ENCODE measurements at regions not wholly inside any gene's neighbourhood (a gene's known extent, or its start where the extent isn't known, plus 50 kb on each side); places are given as distances from the start of the nearest gene placed in this dataset.

GRCh38 chr6:12605888-12606345, 110.7 kb upstream of the PHACTR1 start:
- H3K4me2 ChIP-seq (ENCODE audit: insufficient read depth, insufficient read length, low read length), result no peak overlapping the region
- no peak overlapping the region for H4K91ac ChIP-seq (ENCODE audit: insufficient read length, low read depth, low read length)
- H3K18ac ChIP-seq (ENCODE audit: insufficient read length, low read depth, low read length), result no peak overlapping the region
- no peak overlapping the region for H3K14ac ChIP-seq (ENCODE audit: insufficient read depth, low read length)
- no peaks in the 10 kb centered on the region for H3K9me3 Mint-ChIP-seq
- H3K4ac ChIP-seq (ENCODE audit: low read depth, low read length), result no peak overlapping the region
- peak; percentile 57 for DNase-seq
- no peak overlapping the region for H4K8ac ChIP-seq (replicated peaks; ENCODE audit: insufficient read length, low read depth, low read length)
- no peak overlapping the region for H2BK20ac ChIP-seq (ENCODE audit: low read depth, low read length, poor library complexity, severe bottlenecking)
- no peaks in the 10 kb centered on the region for H3K79me2 ChIP-seq (ENCODE audit: insufficient read depth, low read length)
- no peak overlapping the region for H4K5ac ChIP-seq (ENCODE audit: insufficient read length, low read depth, low read length)
- peak; percentile 81 for TF ChIP-seq CTCF (conservative IDR thresholded peaks at IDR 0.05)
- no peaks in the 10 kb centered on the region for H3K36me3 Mint-ChIP-seq (ENCODE audit: insufficient read depth in 1 of 3, low read depth in 3 of 3)
- no peak overlapping the region for H2BK5ac ChIP-seq (ENCODE audit: insufficient read length, low read length)
- H3K23me2 ChIP-seq (ENCODE audit: insufficient read length, low read depth, low read length, poor library complexity, severe bottlenecking), result no peaks in the 10 kb centered on the region
- no peak overlapping the region for H2AFZ ChIP-seq (ENCODE audit: low read length)
- H3K9me3 ChIP-seq (ENCODE audit: control insufficient read depth, low read depth, low read length), result no peaks in the 10 kb centered on the region
- H3K27me3 ChIP-seq (ENCODE audit: insufficient read depth, low read length), result no peaks in the 10 kb centered on the region
- H3T11ph ChIP-seq (ENCODE audit: low read length), result no peak overlapping the region
- H2BK12ac ChIP-seq (ENCODE audit: insufficient read length, low read depth, low read length), result no peak overlapping the region
- H3K27ac Mint-ChIP-seq, result no peak overlapping the region
- H3K4me1 ChIP-seq (ENCODE audit: insufficient read depth, low read length), result peaks cover 2% of the 10 kb centered on the region; the same call in 1 of the 2 replicates
- no peak overlapping the region for H3K27ac ChIP-seq (ENCODE audit: insufficient read length, low read depth, low read length)
- H2BK15ac ChIP-seq (ENCODE audit: low read depth, low read length), result no peak overlapping the region
- H3K56ac ChIP-seq (ENCODE audit: insufficient read length, low read depth, low read length), result no peak overlapping the region
- H3K4me1 Mint-ChIP-seq, result peaks cover 25 to 27% of the 10 kb centered on the region in 2 experiments
- no peaks in the 10 kb centered on the region for H3K79me1 ChIP-seq (ENCODE audit: insufficient read depth, low read depth, low read length, poor library complexity, severe bottlenecking)
- H3K23ac ChIP-seq (ENCODE audit: insufficient read length, low read depth, low read length), result no peak overlapping the region
- no peak overlapping the region for H2AK5ac ChIP-seq (ENCODE audit: insufficient read length, low read length)
- no peak overlapping the region for H3K4me3 Mint-ChIP-seq
- WGBS (ENCODE audit: extremely low coverage, insufficient read length, low lambda C conversion rate), result no CpG with 5 or more reads among the region's 7 CpGs
- H3K9ac ChIP-seq (ENCODE audit: extremely low read depth, insufficient read length, low read length), result no peak overlapping the region
- no peak overlapping the region for H2BK120ac ChIP-seq (ENCODE audit: low read depth, low read length, poor library complexity, severe bottlenecking)
- no peaks in the 10 kb centered on the region for H3K27me3 Mint-ChIP-seq (ENCODE audit: low read depth)
- no peaks in the 10 kb centered on the region for H4K20me1 ChIP-seq (ENCODE audit: control insufficient read depth, insufficient read depth, insufficient read length)

Measured in H9 (cell line).